OCI-LY7 (cell line): ENCODE measurements at regions not wholly inside any gene's neighbourhood (a gene's known extent, or its start where the extent isn't known, plus 50 kb on each side); places are given as distances from the start of the nearest gene placed in this dataset.

Source experiments
- EZH2phosphoT487 ChIP-seq: fragments of 200-600 bp; sonication (generic); IDR thresholded peaks from 2 replicates; pipeline ENCODE4 v1.6.1; 2018; ENCODE audit warnings: low read depth, borderline replicate concordance, mild to moderate bottlenecking, mixed run types, antibody characterized with exemption, low read length, moderate library complexity, mixed read lengths
- TF ChIP-seq, protein P1 (sequence below): fragments of 200-600 bp; sonication (generic); conservative IDR thresholded peaks from 2 replicates; pipeline ENCODE4 v1.5.1; 2014; ENCODE audit warnings: mild to moderate bottlenecking, antibody characterized with exemption, low read length, moderate library complexity, mixed read lengths

DNA sequence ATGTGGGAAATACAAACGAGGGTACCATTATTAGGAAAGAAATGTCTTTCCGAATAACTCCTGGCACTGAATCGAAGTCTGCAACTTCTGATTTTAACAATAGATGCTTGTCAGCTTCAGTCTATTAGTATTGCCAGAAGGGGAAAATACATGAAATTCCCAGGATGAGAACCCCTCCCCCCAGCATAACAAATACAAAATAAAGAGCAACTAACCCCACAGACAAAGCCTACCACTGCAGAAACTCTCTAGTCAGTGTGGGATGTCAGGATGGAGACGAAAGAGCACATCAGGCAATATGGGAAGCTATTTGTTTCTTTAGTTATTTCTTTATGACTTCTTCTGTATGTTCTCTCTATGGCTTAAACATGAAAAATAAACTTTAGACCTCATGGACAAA is 365.0 kb upstream of the CDH2 start:
- TF ChIP-seq, protein P1, sequence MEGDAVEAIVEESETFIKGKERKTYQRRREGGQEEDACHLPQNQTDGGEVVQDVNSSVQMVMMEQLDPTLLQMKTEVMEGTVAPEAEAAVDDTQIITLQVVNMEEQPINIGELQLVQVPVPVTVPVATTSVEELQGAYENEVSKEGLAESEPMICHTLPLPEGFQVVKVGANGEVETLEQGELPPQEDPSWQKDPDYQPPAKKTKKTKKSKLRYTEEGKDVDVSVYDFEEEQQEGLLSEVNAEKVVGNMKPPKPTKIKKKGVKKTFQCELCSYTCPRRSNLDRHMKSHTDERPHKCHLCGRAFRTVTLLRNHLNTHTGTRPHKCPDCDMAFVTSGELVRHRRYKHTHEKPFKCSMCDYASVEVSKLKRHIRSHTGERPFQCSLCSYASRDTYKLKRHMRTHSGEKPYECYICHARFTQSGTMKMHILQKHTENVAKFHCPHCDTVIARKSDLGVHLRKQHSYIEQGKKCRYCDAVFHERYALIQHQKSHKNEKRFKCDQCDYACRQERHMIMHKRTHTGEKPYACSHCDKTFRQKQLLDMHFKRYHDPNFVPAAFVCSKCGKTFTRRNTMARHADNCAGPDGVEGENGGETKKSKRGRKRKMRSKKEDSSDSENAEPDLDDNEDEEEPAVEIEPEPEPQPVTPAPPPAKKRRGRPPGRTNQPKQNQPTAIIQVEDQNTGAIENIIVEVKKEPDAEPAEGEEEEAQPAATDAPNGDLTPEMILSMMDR: no peak
- TF ChIP-seq EZH2phosphoT487: no peak
